PC-3 (cell line): ENCODE measurements at regions not wholly inside any gene's neighbourhood (a gene's known extent, or its start where the extent isn't known, plus 50 kb on each side); places are given as distances from the start of the nearest gene placed in this dataset.

Experiments
- ATAC-seq: fragments of 200-7000 bp; cut with Tn5 transposase; 2 replicates; pipeline ENCODE4 v1.9.1; 2020; ENCODE audit warnings: mild to moderate bottlenecking, moderate library complexity
- BruUV-seq: library from RNA; stranded (reverse); fragments of 400-500 nt; replicated peaks from 2 replicates; lab custom pipeline; 2021; lab: Mats Ljungman, UMichigan
- CTCF ChIA-PET: fragments of 300-600 bp; sonication (Branson Sonifier 250); formaldehyde crosslinking; loops from one replicate; lab custom pipeline; 2022; ENCODE audit warnings: antibody characterized with exemption; lab: Charles Lee
- POLR2A ChIA-PET: fragments of 300-600 bp; sonication (Branson Sonifier 250); formaldehyde crosslinking; loops from one replicate; lab custom pipeline; 2022; ENCODE audit warnings: antibody characterized with exemption; ENCODE audit not compliant: unreplicated experiment; lab: Charles Lee
- DNase-seq: peaks from one replicate; pipeline ENCODE4 v3.0.0-alpha.2; 2015
- H2AFZ ChIP-seq: fragments of 300-600 bp; sonication (generic); 2 replicates; pipeline ENCODE4 v1.6.0; 2016; ENCODE audit warnings: antibody characterized with exemption, low read length
- H3F3A ChIP-seq: fragments of 300-600 bp; sonication (generic); one replicate; pipeline ENCODE4 v1.6.0; 2017; ENCODE audit warnings: antibody characterized with exemption, low read length, control low read depth, mild to moderate bottlenecking; ENCODE audit not compliant: unreplicated experiment
- H3K27ac ChIP-seq: fragments of 300-600 bp; sonication (generic); 2 replicates; pipeline ENCODE4 v1.5.1; 2016; ENCODE audit warnings: mild to moderate bottlenecking, low read length
- H3K27me3 ChIP-seq: fragments of 300-600 bp; sonication (generic); 2 replicates; pipeline ENCODE4 v1.6.1; 2016; ENCODE audit warnings: low read length, mixed read lengths
- H3K36me3 ChIP-seq: fragments of 300-600 bp; sonication (generic); 2 replicates; pipeline ENCODE4 v1.6.1; 2016; ENCODE audit warnings: low read depth, mixed run types, low read length, mixed read lengths
- H3K4me1 ChIP-seq: fragments of 300-600 bp; sonication (generic); 2 replicates; pipeline ENCODE4 v1.5.1; 2016; ENCODE audit warnings: low read length; ENCODE audit not compliant: insufficient read depth
- H3K4me2 ChIP-seq: fragments of 300-600 bp; sonication (generic); 2 replicates; pipeline ENCODE4 v1.6.0; 2016; ENCODE audit warnings: low read length
- H3K4me3 ChIP-seq: fragments of 300-600 bp; sonication (generic); 2 replicates; pipeline ENCODE4 v1.5.1; 2016; ENCODE audit warnings: mild to moderate bottlenecking, low read length, mixed read lengths
- H3K79me2 ChIP-seq: fragments of 300-600 bp; sonication (generic); 2 replicates; pipeline ENCODE4 v1.6.1; 2017; ENCODE audit warnings: low read length, mixed read lengths
- H3K9ac ChIP-seq: fragments of 300-600 bp; sonication (generic); 2 replicates; pipeline ENCODE4 v1.6.0; 2016; ENCODE audit warnings: mild to moderate bottlenecking, low read length
- H3K9me2 ChIP-seq: fragments of 300-600 bp; sonication (generic); replicated peaks from 2 replicates; pipeline ENCODE4 v1.6.1; 2016; ENCODE audit warnings: mixed run types, low read length, mixed read lengths
- H3K9me3 ChIP-seq: fragments of 300-600 bp; sonication (generic); 2 replicates; pipeline ENCODE4 v1.6.1; 2016; ENCODE audit warnings: low read length, mixed read lengths
- H4K20me1 ChIP-seq: fragments of 300-600 bp; sonication (generic); 2 replicates; pipeline ENCODE4 v1.6.1; 2016; ENCODE audit warnings: low read length, mixed read lengths
- EZH2 ChIP-seq: fragments of 300-600 bp; sonication (generic); IDR thresholded peaks from one replicate; pipeline ENCODE4 v1.6.1; 2017; ENCODE audit warnings: antibody characterized with exemption, mild to moderate bottlenecking, low read length; ENCODE audit not compliant: unreplicated experiment
- EZH2phosphoT487 ChIP-seq: fragments of 300-600 bp; sonication (generic); IDR thresholded peaks from 2 replicates; pipeline ENCODE4 v1.6.1; 2018; ENCODE audit warnings: mild to moderate bottlenecking, antibody characterized with exemption, low read length, borderline replicate concordance
- intact Hi-C: fragments of 100-400 bp; cut with micrococcal nuclease; formaldehyde crosslinking; loops from 2 replicates; pipeline ENCODE4 v1.9.0; 2023
- TF ChIP-seq, protein P1 (sequence below): fragments of 300-600 bp; sonication (generic); conservative IDR thresholded peaks from 2 replicates; pipeline ENCODE4 v1.5.1; 2017; ENCODE audit warnings: antibody characterized with exemption, low read depth, mild to moderate bottlenecking, low read length

DNA sequence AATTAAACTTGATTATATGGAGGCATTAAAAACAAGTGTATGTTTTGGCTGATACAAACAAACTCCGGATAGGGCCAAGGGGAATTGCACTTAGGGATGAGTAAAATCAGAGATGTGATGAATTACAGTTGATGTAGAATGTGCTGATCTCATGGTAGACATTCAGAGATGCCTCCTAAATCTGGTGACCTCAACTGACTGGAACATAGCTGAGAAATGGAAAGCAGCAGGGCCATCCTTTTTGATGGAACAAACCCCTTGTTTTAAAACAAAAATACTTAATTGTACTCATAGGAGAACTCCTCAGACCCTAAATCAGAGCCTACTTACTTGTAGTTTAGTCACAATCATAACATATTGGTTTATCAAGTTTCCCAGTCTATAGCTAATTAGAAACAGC is 122.8 kb downstream of the C12orf75 start:
- Histone ChIP-seq H4K20me1 (no peaks in the 10 kb centered on the region), H3K79me2 (no peaks in the 10 kb centered on the region), H3K4me1 (peaks cover 11% of the 10 kb centered on the region), H3K4me2 (no peak overlapping the region), H2AFZ (no peak overlapping the region), H3K9ac (no peak overlapping the region), H3K27ac (no peak overlapping the region), H3K36me3 (no peaks in the 10 kb centered on the region), H3K4me3 (no peak overlapping the region), H3K27me3 (no peaks in the 10 kb centered on the region), H3F3A (no peaks in the 10 kb centered on the region), H3K9me2 (no peaks in the 10 kb centered on the region), H3K9me3 (no peaks in the 10 kb centered on the region)
- ATAC-seq (no peak), DNase-seq (no peak)
- intact Hi-C loops: loop anchor here (10.0 kb wide), 1 partner anchor 251 kb away; no protein-coding TSS in a partner anchor
- CTCF ChIA-PET: no interaction called here
- no TSS peak for BruUV-seq
- POLR2A ChIA-PET: no interaction called here
- TF ChIP-seq, protein P1, sequence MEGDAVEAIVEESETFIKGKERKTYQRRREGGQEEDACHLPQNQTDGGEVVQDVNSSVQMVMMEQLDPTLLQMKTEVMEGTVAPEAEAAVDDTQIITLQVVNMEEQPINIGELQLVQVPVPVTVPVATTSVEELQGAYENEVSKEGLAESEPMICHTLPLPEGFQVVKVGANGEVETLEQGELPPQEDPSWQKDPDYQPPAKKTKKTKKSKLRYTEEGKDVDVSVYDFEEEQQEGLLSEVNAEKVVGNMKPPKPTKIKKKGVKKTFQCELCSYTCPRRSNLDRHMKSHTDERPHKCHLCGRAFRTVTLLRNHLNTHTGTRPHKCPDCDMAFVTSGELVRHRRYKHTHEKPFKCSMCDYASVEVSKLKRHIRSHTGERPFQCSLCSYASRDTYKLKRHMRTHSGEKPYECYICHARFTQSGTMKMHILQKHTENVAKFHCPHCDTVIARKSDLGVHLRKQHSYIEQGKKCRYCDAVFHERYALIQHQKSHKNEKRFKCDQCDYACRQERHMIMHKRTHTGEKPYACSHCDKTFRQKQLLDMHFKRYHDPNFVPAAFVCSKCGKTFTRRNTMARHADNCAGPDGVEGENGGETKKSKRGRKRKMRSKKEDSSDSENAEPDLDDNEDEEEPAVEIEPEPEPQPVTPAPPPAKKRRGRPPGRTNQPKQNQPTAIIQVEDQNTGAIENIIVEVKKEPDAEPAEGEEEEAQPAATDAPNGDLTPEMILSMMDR: no peak
- no peak for TF ChIP-seq EZH2phosphoT487

DNA sequence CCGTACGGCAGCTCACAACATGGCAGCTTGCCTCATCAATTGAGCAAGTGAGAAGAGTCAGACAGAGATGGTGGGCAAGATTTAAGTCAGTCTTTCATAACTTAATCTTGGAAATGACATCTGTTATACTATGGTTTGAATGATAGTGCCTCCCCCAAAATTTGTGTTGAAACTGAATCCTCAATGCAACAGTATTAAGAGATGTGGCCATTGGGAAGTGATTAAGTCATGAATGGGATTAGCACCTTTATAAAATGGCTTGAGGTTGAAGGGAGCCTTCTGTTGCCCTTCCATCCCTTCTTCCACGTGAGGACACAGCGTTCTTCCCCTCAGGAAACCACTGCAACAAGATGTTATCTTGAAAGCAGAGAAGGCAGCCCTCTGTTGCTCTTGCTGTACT is 124.2 kb downstream of the C12orf75 start:
- Histone ChIP-seq H3K4me2 (peak overlapping the region; percentile 57), H3K9me2 (no peaks in the 10 kb centered on the region), H3K4me1 (peaks cover 11% of the 10 kb centered on the region), H3F3A (no peaks in the 10 kb centered on the region), H3K79me2 (no peaks in the 10 kb centered on the region), H3K9ac (no peak overlapping the region), H3K4me3 (no peak overlapping the region), H4K20me1 (no peaks in the 10 kb centered on the region), H2AFZ (peak overlapping the region; percentile 51), H3K9me3 (no peaks in the 10 kb centered on the region), H3K27me3 (no peaks in the 10 kb centered on the region), H3K36me3 (no peaks in the 10 kb centered on the region), H3K27ac (peak overlapping the region; percentile 29; the same call in 1 of the 2 replicates)
- ChIA-PET CTCF (interaction anchor here (1.0 kb wide), 3 partner anchors 108 to 679 kb away, joined by 3 to 5 read pairs (median 4); no protein-coding TSS in a partner anchor), POLR2A (no interaction called here)
- intact Hi-C loops: loop anchor here (1.0 to 10.0 kb wide), 4 partner anchors 34 to 681 kb away; no protein-coding TSS in a partner anchor
- no peak for DNase-seq
- TF ChIP-seq, protein P1: no peak
- TF ChIP-seq EZH2 (no peak), EZH2phosphoT487 (no peak)
- no TSS peak for BruUV-seq
- no peak for ATAC-seq

DNA sequence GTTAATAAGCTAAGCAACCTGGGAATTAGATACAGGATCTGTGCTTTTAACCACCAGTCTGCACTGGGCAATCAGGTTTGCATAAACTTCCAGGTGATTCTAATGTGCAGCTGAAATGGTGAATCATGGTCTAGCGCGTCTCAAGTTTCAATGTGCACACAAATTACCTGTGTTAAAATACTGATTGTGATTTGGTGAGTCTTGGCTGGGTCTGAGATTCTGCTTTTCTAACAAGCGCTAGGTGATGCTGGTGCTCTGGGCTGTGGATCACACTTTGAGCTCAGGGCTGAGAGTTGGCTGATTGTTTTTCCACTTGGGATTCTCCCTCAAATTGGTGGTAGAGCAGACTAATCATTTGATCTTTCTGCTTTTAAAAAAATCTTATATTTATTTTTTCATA is 124.8 kb downstream of the C12orf75 start:
- Histone ChIP-seq H3K9me2 (no peaks in the 10 kb centered on the region), H3K9me3 (no peaks in the 10 kb centered on the region), H3K79me2 (no peaks in the 10 kb centered on the region), H2AFZ (peak overlapping the region; percentile 51), H3K27ac (peak overlapping the region; percentile 29; the same call in 1 of the 2 replicates), H3K4me1 (peaks cover 11% of the 10 kb centered on the region), H3K27me3 (no peaks in the 10 kb centered on the region), H3K4me3 (no peak overlapping the region), H3K4me2 (peak overlapping the region; percentile 57), H3K36me3 (no peaks in the 10 kb centered on the region), H4K20me1 (no peaks in the 10 kb centered on the region), H3K9ac (no peak overlapping the region), H3F3A (no peaks in the 10 kb centered on the region)
- no TSS peak for BruUV-seq
- peak; percentile 94 for DNase-seq
- TF ChIP-seq, protein P1: peak; percentile 80
- no peak for TF ChIP-seq EZH2
- intact Hi-C loops: loop anchor here (1.0 to 10.0 kb wide), 4 partner anchors 35 to 680 kb away; no protein-coding TSS in a partner anchor
- ChIA-PET CTCF (interaction anchor here (0.9 to 1.0 kb wide), 4 partner anchors 107 to 769 kb away, joined by 3 to 5 read pairs (median 4); no protein-coding TSS in a partner anchor), POLR2A (interaction anchor here (0.5 kb wide), 1 partner anchor 623 kb away, joined by 3 read pairs; no protein-coding TSS in a partner anchor)
- ATAC-seq: peak; percentile 94
